HepG2 (cell line): ENCODE measurements at regions not wholly inside any gene's neighbourhood (a gene's known extent, or its start where the extent isn't known, plus 50 kb on each side); places are given as distances from the start of the nearest gene placed in this dataset.

Source experiments
- HDAC2 ChIP-seq: sonication (generic); formaldehyde crosslinking; IDR thresholded peaks from 2 replicates; pipeline ENCODE4 v1.4.0; 2020; ENCODE audit warnings: missing genetic modification reagents
- POLR2A ChIP-seq, 2 experiments: IDR thresholded peaks; 2 replicates each; pipeline ENCODE4 v1.6.1; 2011; ENCODE audit warnings: low read depth in 2 of 2, low read length in 2 of 2, mild to moderate bottlenecking in 1 of 2, moderate library complexity in 1 of 2; ENCODE audit not compliant: insufficient read depth in 1 of 2
- ZBTB7A ChIP-seq: sonication (generic); formaldehyde crosslinking; IDR thresholded peaks from 2 replicates; pipeline ENCODE4 v1.8.0; 2022; ENCODE audit warnings: mild to moderate bottlenecking, missing genetic modification reagents
- TF ChIP-seq, protein P1 (sequence below): sonication (generic); formaldehyde crosslinking; IDR thresholded peaks from 2 replicates; pipeline ENCODE4 v1.5.0; 2020; ENCODE audit warnings: mild to moderate bottlenecking, missing genetic modification reagents, moderate library complexity
- TF ChIP-seq, protein P2 (sequence below): sonication (generic); formaldehyde crosslinking; IDR thresholded peaks from 2 replicates; pipeline ENCODE4 v1.8.0; 2022; ENCODE audit warnings: mild to moderate bottlenecking, missing genetic modification reagents, moderate library complexity
- TF ChIP-seq, protein P3 (sequence below): IDR thresholded peaks from 2 replicates; pipeline ENCODE4 v1.6.1; 2012; ENCODE audit warnings: inconsistent platforms
- TF ChIP-seq, protein P4 (sequence below): sonication (generic); formaldehyde crosslinking; IDR thresholded peaks from 2 replicates; pipeline ENCODE4 v1.4.0; 2020; ENCODE audit warnings: missing genetic modification reagents

DNA sequence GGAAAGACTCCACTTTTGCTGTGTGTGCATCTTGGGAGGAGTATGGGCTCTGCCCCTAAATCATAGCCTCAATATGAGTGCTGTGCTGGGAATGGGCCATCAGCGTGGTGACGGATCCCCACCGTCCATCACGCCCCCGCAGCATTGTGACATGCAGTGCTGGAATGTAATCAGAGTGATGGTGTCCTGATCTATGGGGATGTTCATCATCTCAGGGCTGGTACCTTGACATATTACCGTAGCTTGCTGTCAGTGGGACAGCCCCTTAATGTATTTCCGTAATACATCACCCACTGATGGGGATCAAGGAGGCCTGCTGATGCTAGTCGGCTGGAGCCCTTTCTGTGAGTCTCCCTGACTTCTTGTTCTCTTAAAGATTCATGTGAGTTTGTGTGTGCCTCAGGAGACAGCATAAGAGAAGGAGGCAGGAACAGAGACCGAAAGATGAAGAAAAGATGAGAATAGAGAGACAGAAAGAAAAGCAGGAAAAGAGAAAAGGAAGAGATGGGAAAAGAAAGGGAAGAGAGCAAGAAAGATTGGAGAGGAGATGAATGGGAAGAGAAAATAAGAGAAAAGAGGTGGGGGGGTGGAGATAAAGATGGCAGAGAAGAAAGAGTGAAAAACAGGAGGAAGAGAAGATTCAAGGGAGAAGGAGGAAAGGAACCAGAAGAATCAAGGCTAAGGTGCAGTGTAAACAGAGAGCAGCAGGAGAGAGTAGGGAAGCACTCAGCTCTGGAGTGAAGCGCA, 183.7 kb downstream of the RPLP1 start:
- TF ChIP-seq POLR2A (IDR thresholded peaks at IDR 0.05; ENCODE audit: insufficient read depth in 1 of 2, low read depth in 2 of 2, low read length in 2 of 2) = no peak
- TF ChIP-seq, protein P1, sequence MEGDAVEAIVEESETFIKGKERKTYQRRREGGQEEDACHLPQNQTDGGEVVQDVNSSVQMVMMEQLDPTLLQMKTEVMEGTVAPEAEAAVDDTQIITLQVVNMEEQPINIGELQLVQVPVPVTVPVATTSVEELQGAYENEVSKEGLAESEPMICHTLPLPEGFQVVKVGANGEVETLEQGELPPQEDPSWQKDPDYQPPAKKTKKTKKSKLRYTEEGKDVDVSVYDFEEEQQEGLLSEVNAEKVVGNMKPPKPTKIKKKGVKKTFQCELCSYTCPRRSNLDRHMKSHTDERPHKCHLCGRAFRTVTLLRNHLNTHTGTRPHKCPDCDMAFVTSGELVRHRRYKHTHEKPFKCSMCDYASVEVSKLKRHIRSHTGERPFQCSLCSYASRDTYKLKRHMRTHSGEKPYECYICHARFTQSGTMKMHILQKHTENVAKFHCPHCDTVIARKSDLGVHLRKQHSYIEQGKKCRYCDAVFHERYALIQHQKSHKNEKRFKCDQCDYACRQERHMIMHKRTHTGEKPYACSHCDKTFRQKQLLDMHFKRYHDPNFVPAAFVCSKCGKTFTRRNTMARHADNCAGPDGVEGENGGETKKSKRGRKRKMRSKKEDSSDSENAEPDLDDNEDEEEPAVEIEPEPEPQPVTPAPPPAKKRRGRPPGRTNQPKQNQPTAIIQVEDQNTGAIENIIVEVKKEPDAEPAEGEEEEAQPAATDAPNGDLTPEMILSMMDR = no peak
- TF ChIP-seq, protein P2, sequence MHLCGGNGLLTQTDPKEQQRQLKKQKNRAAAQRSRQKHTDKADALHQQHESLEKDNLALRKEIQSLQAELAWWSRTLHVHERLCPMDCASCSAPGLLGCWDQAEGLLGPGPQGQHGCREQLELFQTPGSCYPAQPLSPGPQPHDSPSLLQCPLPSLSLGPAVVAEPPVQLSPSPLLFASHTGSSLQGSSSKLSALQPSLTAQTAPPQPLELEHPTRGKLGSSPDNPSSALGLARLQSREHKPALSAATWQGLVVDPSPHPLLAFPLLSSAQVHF = no peak
- TF ChIP-seq, protein P3, sequence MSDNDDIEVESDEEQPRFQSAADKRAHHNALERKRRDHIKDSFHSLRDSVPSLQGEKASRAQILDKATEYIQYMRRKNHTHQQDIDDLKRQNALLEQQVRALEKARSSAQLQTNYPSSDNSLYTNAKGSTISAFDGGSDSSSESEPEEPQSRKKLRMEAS = no peak
- TF ChIP-seq HDAC2 (CRISPR knock-in tag) = no peak
- no peak for TF ChIP-seq ZBTB7A
- TF ChIP-seq, protein P4, sequence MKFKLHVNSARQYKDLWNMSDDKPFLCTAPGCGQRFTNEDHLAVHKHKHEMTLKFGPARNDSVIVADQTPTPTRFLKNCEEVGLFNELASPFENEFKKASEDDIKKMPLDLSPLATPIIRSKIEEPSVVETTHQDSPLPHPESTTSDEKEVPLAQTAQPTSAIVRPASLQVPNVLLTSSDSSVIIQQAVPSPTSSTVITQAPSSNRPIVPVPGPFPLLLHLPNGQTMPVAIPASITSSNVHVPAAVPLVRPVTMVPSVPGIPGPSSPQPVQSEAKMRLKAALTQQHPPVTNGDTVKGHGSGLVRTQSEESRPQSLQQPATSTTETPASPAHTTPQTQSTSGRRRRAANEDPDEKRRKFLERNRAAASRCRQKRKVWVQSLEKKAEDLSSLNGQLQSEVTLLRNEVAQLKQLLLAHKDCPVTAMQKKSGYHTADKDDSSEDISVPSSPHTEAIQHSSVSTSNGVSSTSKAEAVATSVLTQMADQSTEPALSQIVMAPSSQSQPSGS (CRISPR knock-in tag) = no peak
